EH (cell line): ENCODE measurements at regions not wholly inside any gene's neighbourhood (a gene's known extent, or its start where the extent isn't known, plus 50 kb on each side); places are given as distances from the start of the nearest gene placed in this dataset.
"Not testable (repeated sequence)": the region's sequence is repeated elsewhere in the genome, so short reads cannot be mapped to it uniquely, and the experiment has no call there.

Experiments used
- DNase-seq: peaks from one replicate; pipeline ENCODE4 v3.0.0-alpha.2; 2015; ENCODE audit warnings: low read depth

DNA sequence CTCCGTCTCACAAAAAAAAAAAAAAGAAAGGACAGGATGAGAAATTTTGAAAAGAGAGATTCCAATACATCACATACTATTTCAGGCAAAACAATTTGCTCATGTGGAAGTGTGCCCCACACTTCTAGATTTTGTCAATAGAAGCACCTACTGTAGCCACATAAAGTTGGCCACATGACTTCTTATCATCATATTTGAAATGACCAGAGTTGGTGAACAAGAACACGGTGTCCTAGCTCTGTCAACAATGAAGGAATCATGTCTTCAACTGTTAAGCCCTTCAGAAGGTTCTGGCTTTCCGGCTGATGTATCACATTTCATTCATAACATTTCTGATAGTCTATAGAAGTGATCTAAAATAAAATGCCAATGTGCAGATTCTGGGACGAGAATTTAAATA is 534.5 kb downstream of the TMEM114 start:
- DNase-seq = no peak

DNA sequence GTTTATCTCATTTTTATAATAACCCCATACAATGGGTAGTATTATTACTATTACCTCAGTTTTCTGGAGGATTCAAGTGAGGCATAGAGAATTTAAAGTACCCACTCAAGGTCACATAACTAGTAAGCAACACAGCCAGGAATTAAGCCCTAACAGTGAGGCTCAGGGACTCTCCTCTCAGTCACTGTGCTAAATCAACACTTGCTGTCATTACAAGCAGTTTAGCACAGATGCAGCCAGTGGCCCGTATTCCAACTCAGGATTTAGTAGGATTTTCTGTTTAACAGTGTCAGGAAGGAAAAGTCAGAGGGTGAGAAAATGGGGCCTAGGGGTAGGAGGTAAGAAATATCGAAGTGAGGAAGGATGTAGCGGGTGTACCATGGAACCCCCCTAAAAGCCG is 536.9 kb downstream of the TMEM114 start:
- no peak for DNase-seq

DNA sequence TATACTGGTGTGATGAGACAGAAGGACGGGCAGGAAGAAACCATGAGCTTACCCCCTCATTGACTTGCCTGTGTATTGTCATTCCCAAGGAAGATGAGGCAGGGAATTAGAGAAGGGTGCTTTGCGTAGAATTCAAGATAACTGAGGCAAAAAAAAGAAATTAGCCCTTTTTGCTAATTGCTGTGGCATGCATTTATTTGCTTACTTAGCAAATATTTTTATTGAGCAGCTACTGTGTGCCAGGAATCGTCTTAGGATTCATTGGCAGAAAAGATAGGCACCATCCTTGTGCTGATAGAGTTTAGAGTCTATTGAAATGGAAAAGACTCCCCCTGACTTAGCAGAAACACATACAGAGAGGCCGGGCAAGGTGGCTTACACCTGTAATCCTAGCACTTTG is 541.9 kb downstream of the TMEM114 start:
- DNase-seq = no peak

DNA sequence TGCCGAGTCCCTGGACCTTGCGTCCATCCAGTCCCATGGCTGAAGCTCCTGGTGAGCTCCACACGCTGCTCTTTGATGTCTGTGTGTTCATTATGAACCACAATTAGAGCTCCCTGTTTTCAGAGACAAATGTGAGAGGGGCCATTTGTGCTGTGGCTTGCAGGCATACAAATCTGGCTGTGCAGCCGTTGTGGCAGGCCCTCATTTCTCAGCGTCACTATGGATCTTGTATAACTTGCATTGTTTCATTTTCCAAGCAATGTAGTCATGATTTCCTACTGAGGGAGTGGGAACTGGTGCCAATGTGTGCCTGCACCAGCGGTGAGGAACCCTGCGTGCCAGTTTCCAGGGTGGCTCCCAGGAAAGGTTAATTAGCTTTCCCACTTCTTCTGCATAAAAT is 542.6 kb downstream of the TMEM114 start:
- DNase-seq = no peak

DNA sequence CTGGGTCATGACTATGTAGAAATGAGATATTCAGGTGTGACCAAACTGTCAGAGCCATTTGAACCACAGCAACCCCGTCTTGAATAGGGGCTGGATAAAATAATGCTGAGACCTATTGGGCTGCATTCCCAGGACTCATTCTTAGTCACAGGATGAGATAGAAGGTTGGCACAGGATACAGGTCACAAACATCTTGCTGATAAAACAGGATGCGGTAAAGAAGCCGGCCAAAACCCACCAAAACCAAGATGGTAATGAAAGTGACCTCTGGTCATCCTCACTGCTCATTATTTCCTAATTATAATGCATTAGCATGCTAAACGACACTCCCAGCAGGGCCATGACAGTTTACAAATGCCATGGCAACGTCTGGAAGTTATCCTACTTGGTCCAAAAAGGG is 545.5 kb downstream of the TMEM114 start:
- no peak for DNase-seq

DNA sequence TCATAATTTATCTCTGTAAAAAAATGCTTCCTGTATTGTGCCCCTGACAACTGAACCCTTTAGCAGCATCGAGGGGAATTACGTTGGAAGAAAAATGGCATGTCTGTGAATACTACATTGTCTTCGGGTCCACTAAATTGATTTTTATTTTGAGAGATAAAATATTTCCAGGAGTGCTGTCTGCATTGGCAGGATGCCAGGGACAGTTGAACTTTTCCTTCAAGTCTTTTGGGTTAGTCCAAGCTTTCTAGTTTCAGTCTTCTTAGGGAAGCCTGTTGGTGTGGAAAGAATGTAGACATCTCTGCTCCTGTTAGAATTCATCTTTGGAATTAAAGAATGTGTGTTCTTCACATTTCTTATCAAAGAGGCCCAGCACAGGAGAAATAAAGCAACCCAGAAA is 557.9 kb downstream of the TMEM114 start:
- no peak for DNase-seq

DNA sequence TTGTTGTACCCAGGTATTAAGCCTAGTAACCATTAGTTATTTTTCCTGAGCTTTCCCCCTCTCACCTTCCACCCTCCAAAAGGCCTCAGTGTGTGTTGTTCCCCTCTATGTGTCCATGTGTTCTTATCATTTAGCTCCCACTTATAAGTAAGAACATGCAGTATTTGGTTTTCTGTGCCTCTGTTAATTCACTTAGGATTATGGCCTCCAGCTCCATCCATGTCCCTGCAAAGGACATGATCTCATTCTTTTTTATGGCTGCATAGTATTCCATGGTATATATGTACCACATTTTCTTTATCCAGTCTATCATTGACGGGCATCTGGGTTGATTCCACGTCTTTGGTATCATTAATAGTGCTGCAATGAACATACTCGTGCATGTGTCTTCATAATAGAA is 560.3 kb downstream of the TMEM114 start:
- not testable (repeated sequence) for DNase-seq

DNA sequence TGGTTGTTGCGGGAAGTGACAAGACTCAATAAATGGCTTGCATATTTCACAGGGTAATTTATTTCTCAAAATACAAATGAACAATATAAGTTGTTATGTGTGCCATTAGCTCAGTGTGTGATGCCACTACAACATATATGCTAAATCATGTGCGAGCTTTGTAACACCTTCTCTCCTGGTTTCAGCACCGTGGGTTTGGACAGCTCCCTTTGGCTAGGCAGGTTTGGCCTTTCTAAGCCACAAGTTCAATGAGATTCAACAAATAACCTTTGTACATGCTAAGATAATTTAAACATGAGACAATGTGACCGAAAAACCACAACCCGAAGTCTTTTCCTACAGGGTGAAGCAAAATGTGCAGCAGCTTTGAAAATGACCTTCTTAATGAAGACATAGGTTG is 563.9 kb downstream of the TMEM114 start:
- no peak for DNase-seq

DNA sequence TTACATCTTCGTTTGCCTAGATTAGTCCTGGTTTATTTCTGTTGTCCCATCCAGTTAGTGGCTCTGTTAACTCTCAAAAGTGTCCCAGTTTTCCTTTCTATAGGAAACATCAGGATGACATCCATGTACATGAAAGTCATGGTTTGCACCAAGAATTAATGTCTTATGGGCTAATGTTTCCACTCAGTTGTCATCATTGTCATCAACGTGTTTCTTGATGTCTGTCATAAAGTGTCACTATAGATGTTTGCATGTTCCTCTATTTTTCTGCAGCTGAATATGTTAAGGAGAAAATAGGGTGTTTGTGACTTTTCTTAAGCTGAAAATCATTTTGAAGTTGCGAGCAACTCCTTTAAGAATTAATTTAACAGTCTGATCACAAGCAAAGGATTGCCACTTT is 567.0 kb downstream of the TMEM114 start:
- DNase-seq = no peak

DNA sequence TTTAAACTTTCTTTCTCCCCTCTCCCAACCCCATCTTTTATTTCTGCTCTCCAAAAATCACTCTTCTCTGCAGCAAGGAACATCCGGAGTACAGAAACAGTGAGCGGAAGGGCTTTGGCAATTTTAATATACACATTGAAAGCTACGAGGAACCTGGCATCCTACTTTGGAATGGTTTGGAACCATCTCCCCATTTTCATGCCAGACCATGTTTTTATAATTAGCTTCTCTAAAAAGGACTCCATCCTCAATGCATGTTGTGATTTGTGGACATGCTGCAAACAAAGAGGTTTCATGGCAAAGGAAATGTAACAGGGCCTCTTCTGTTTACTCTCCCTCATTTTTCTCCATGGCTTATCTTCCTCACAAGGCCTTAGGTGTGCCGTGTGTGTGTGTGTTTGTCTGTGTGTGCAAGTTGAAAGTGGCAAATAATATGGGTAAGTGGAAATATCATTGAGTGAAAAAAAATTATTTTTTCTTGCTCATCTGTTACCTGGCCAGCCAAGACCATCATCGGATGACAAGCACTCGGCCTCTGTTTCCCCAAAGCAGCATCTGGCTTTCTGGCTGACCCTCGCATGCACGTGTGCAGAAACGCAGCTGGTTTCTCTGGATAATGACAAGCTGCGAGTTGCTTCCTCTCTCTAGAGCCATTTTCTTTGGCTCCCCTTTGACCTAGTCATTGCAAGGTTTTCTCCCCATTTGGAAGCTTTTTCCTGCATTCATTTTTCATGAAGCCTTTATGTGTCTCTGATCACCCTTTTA is 585.0 kb downstream of the TMEM114 start:
- no peak for DNase-seq

DNA sequence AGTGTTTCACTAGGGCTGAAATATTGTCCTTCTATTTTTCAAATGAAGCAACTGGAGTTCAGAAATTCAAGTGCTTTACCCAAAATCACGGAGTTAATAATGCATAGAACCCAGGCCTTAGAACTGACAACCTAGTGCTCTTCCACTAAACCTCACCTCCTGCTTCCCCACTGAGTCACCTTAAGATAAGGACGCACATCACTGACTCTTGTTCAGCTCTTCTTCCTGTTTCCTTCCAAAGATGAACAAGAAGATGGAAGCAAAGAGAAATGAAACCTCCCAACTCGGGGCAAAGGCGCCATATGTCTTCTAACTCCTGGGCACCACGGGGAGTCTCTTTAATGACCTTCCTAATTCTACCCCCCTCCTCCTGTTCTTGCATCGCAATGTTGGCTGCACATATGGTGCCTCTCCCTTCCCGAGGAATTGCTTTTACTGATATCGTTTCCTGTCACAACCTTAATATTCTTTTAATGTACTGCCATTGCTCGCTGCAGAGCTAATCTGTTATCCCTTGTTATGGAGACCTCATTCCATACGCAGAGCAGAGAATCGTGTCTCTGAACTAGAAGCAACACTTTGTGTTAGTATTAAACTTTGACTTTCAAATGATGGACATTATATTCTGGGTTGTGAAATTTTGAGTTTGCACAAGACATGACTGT is 591.4 kb downstream of the TMEM114 start:
- DNase-seq = no peak

DNA sequence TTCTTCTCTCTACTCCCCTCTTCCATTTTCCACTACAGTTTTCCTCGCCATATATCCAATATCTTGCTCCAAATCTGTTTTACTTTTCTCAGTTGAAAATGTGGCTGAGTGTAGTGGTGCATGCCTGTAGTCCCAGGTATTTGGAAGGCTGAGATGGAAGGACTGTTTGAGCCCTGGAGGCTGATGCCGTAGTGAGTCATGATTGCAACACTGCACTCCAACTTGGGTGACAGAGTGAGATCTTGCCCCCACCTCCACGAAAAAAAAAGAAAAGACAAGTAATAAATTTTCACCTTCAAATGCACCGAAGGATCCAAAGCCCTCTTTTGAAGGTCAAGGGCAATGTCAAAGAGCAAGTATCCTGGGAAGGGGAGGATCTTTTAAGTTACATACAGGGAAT is 592.3 kb downstream of the TMEM114 start:
- no peak for DNase-seq

DNA sequence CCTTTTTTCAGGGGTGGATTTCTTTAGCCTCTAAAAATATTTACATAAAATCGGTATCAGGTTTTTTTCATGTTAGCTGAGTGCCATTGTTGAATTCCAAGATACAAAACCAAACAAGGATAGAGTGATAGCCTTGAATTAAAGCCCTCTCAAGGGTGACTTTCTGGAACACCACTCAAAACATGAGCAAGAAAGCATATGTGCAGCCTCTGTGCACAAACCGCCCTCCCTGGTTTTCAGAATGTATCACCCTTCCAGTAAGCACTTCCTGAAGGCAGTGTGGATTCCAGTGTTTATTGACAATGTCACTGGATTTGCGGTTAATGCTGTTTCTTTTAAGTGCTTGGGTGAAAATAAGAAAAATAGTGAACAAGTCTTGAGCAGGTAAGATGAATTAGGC is 597.7 kb downstream of the TMEM114 start:
- DNase-seq = no peak

DNA sequence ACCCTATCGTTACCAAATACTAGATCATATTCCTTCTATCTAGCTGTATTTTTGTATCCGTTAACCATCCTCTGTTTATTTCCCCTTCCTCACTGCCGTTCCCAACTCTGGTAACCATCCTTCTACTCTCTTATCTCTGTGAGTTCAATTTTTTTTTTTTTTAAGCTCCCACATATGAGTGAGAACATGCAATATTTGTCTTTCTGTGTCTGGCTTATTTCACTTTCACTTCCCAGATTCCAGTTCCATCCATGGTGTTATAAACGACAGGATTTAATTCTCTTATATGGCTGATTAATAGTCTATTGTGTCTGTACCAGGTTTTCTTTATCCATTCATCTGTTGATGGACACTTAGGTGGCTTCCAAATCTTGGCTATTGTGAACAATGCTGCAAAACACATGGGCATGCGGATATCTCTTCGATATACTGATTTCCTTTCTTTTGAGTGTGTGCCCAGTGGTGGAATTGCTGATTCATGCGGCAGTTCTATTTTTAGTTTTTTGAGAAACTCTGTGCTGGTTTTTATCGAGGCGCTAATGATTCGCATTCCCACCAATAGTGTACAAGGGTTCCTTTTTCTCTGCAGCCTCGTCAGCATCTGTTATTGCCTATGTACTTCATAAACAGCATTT is 599.6 kb downstream of the TMEM114 start:
- DNase-seq = no peak

DNA sequence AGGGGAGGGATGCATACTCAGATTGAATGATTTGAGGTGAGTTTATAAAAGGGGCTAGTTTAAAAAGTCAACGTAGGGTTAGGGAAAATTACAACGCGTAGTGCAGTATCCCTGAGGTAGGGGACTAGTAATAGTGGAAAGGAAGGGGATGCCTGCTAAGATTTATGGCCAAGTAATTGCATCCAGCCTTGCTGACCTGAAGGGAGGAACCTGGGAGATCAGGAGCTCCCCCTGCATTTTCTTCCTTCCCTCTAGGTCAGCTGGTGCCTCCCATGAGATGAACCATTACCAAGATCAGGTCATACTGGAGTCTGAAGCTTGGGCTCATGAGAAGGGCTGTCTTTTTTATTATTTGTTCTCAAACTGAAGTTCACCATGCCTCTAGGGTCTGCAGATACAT is 606.6 kb downstream of the TMEM114 start:
- DNase-seq = no peak

DNA sequence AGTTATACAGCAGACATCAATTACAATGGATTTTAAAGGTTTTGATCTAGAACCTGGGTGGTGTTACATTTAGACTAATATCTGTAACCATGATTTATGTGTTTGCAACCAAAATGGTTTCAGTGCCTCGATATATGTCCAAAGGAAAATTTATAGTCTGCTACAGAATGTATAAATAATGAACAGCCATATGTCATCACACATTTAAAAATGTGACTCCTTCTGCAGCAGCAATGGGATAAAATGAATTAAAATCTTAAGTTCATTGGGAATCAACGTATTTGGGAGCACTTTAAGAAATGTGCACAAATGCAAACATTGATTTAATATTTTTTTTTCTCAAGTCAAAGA is 610.2 kb downstream of the TMEM114 start:
- DNase-seq = no peak

DNA sequence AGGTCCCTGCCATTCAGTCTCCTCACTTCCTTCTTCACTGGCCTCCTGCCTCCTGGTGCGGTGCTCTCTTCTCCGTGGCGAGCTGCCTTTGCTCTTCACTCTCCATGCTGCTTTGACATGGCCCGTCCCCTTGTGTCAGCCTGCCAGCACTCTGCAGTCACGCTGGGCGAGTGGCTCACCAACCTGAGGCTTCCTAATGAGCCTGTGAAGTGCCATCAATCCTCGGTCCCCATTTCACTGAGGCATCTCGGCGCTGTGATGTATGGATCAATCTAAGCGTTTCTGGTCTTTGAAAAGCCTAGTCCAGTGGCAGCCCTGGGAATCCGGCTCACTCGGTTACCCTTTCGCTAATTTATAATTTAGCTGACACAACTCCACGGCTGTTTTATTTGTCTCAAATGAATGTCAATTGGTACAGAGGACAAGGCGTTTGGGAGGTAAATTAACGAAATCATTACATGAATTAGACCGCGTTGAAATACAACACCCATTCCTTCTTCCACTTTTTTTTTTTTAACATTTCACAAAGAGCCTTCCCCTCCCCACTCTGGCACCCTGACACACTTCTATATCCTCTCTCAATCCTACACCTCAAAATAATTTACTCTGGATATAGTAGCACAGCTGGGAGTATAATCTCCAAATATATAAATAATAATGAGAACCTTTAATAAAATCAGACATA is 610.7 kb downstream of the TMEM114 start:
- DNase-seq = no peak

DNA sequence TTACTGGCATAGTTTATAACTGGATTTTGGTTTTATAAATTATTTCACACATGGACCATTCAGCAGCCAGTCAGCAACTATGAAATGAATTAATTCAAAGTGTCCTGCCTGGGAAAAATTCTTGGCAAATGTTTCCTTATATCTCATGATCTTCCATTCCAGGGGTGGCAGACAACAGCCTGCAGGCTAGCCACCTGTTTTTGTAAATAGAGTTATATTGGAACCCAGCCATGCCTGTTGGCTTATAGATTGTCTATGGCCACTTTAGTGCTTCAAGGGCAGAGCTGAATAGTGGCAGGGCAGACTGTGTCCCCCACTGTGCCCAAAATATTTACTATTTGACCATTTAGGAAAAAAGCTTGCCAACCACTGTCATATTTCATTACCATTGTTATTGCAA is 613.7 kb downstream of the TMEM114 start:
- no peak for DNase-seq

DNA sequence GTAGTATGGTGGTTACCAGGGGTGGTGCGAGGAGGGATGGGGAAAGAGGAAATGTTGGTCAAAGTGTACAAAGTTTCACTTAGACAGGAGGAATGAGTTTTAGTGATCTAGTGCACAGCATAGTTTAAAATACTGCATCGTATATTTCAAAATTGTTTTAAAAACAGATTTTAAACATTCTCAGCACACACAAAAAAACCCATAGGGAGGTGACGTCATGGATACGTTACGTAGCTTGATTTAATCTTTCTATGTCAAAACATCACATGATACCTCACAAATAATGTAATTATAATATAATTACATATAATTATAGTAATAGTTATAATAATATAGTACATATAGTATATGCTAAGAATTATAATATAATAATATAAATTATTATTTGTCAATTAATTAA is 614.2 kb downstream of the TMEM114 start:
- DNase-seq = no peak

DNA sequence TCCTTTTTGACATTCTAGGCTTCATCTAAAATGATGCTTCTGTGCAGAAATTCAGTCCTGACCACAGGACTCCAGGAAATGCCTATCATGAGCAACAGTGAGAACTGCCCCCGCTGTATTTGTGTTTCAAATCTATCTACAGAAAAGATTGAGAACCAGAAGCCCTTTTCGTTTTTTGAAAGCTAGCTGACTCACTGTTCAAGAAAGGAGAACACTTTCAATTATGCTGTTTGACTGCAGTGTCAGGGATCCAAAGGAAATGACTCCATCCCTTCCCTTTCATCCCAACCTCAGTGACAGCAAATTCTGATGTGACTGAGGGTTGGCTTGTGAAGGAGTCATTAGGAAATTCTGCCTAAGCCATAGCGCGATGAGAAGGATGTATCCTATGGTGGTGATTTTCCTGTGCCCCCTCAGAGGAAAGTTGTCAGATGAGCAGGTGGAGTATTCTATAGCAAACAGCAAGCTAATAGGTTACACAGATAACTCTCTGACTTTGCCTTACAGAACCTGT is 622.3 kb downstream of the TMEM114 start:
- no peak for DNase-seq

DNA sequence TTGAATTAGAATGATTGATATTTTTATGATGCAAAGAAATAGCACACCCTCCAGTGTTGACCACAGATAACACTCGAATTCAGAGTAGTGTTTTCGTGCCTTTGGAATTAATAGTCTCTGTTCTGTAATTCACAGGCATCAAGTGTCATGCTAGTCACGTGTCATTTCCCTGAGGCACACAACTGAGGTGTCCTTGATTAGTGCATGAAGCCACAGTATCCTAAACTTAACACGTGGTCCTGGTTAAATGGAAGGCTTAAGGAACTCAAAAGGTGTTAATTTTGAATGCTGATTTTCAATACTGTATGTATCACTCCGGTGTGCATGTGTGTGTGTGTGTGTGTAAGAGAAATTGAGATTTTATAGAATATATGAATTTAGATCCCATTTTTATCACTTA is 625.6 kb downstream of the TMEM114 start:
- DNase-seq = no peak

DNA sequence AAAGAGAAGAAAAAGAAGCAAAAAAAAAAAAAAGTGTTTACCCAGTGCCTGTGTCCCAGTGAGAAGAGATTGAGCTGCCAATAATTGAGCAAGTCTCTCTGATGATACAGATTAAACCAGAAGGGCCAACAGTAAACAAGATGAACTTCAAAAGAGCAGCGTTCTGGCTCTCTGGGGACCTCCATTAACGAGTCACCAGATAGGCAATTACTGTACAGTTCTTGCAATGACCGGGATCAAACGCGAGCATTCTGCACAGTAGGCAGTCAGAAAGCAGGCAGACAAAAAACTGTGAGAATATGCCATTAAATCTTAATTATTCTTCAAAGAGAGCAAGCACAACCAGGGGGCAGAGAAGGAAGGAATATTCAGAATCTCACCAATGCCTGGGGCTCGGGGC is 626.1 kb downstream of the TMEM114 start:
- no peak for DNase-seq
